PC-9 (cell line): ENCODE measurements at regions not wholly inside any gene's neighbourhood (a gene's known extent, or its start where the extent isn't known, plus 50 kb on each side); places are given as distances from the start of the nearest gene placed in this dataset.

ENCODE experiments used
- BruUV-seq: library from RNA; stranded (reverse); fragments of 400-500 nt; replicated peaks from 2 replicates; lab custom pipeline; 2021; lab: Mats Ljungman, UMichigan
- CTCF ChIA-PET: fragments of 300-600 bp; sonication (Branson Sonifier 250); formaldehyde crosslinking; loops from one replicate; lab custom pipeline; 2022; ENCODE audit warnings: antibody characterized with exemption; lab: Charles Lee
- POLR2A ChIA-PET: fragments of 300-600 bp; sonication (Branson Sonifier 250); formaldehyde crosslinking; loops from one replicate; lab custom pipeline; 2022; ENCODE audit warnings: antibody characterized with exemption; ENCODE audit not compliant: unreplicated experiment; lab: Charles Lee
- DNase-seq, 2 experiments: peaks; one replicate each; pipeline versions ENCODE4 v3.0.0 to v3.0.0-alpha.2; 2015 to 2022; ENCODE audit warnings: mixed read lengths in 1 of 2
- H2AFZ ChIP-seq: fragments of 200-600 bp; sonication (generic); 2 replicates; pipeline ENCODE4 v1.8.1; 2017; ENCODE audit warnings: antibody characterized with exemption
- H3F3A ChIP-seq: fragments of 200-600 bp; sonication (generic); 2 replicates; pipeline ENCODE4 v1.8.1; 2017; ENCODE audit warnings: antibody characterized with exemption, mild to moderate bottlenecking, low read depth; ENCODE audit not compliant: insufficient read depth
- H3K27ac ChIP-seq: fragments of 200-600 bp; sonication (generic); 2 replicates; pipeline ENCODE4 v1.6.1; 2016; ENCODE audit warnings: mixed run types
- H3K27me3 ChIP-seq: fragments of 200-600 bp; sonication (generic); 2 replicates; pipeline ENCODE4 v1.6.1; 2016; ENCODE audit warnings: low read depth, mixed run types; ENCODE audit not compliant: insufficient read depth
- H3K36me3 ChIP-seq: fragments of 200-600 bp; sonication (generic); 2 replicates; pipeline ENCODE4 v1.6.1; 2016; ENCODE audit warnings: low read depth, mixed run types
- H3K4me1 ChIP-seq: fragments of 200-600 bp; sonication (generic); replicated peaks from 2 replicates; pipeline ENCODE4 v1.6.1; 2016; ENCODE audit warnings: mixed run types; ENCODE audit not compliant: insufficient read depth
- H3K4me2 ChIP-seq: fragments of 200-600 bp; sonication (generic); 2 replicates; pipeline ENCODE4 v1.6.1; 2017; ENCODE audit warnings: mixed run types
- H3K4me3 ChIP-seq: fragments of 200-600 bp; sonication (generic); 2 replicates; pipeline ENCODE4 v1.6.1; 2016; ENCODE audit warnings: mixed run types
- H3K79me2 ChIP-seq: fragments of 200-600 bp; sonication (generic); 2 replicates; pipeline ENCODE4 v1.6.1; 2017; ENCODE audit warnings: low read depth, mixed run types
- H3K9me2 ChIP-seq: fragments of 200-600 bp; sonication (generic); 2 replicates; pipeline ENCODE4 v1.8.1; 2017; ENCODE audit warnings: mild to moderate bottlenecking; ENCODE audit not compliant: insufficient read depth
- H3K9me3 ChIP-seq: fragments of 200-600 bp; sonication (generic); 2 replicates; pipeline ENCODE4 v1.8.1; 2016; ENCODE audit warnings: low read depth; ENCODE audit not compliant: insufficient read depth
- H4K20me1 ChIP-seq: fragments of 200-600 bp; sonication (generic); 2 replicates; pipeline ENCODE4 v1.8.1; 2017; ENCODE audit not compliant: insufficient read depth
- EZH2 ChIP-seq: fragments of 200-600 bp; sonication (generic); IDR thresholded peaks from 2 replicates; pipeline ENCODE4 v1.8.0; 2017; ENCODE audit warnings: antibody characterized with exemption, low read depth
- intact Hi-C: fragments of 100-400 bp; cut with micrococcal nuclease; formaldehyde crosslinking; loops from one replicate; pipeline ENCODE4 v1.10.0; 2022; ENCODE audit not compliant: unreplicated experiment
- TF ChIP-seq, protein P1 (sequence below): fragments of 200-600 bp; sonication (generic); conservative IDR thresholded peaks from 2 replicates; pipeline ENCODE4 v1.6.1; 2017; ENCODE audit warnings: mixed run types, antibody characterized with exemption, mild to moderate bottlenecking, moderate library complexity

DNA sequence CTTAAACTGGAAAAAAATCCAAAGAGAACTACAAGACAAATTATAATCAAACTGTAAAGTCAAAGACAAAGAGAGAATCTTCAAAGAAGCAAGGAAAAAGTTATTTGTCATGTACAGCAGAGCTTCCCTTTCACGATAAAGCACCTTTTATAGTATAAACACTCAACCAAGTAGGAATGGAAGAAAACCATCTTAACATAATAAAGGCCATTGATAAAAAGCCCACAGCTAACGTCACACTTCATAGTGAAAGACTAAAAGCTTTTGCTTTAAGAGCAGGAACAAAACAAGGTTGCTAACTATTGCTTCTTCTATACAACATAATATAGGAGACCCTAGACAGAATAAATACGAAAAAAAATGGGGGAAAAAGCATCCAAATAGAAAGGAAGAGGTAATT lies 595.7 kb upstream of the POU3F4 start:
- Histone ChIP-seq H3K27me3 (no peaks in the 10 kb centered on the region), H3K27ac (no peak overlapping the region), H2AFZ (no peak overlapping the region), H3K36me3 (no peaks in the 10 kb centered on the region), H3F3A (no peaks in the 10 kb centered on the region), H4K20me1 (no peaks in the 10 kb centered on the region), H3K4me3 (no peak overlapping the region), H3K79me2 (no peaks in the 10 kb centered on the region), H3K9me3 (no peaks in the 10 kb centered on the region), H3K9me2 (no peaks in the 10 kb centered on the region), H3K4me1 (no peaks in the 10 kb centered on the region), H3K4me2 (no peak overlapping the region)
- POLR2A ChIA-PET: no interaction called here
- CTCF ChIA-PET: no interaction called here
- no peak for DNase-seq
- no TSS peak for BruUV-seq
- TF ChIP-seq, protein P1, sequence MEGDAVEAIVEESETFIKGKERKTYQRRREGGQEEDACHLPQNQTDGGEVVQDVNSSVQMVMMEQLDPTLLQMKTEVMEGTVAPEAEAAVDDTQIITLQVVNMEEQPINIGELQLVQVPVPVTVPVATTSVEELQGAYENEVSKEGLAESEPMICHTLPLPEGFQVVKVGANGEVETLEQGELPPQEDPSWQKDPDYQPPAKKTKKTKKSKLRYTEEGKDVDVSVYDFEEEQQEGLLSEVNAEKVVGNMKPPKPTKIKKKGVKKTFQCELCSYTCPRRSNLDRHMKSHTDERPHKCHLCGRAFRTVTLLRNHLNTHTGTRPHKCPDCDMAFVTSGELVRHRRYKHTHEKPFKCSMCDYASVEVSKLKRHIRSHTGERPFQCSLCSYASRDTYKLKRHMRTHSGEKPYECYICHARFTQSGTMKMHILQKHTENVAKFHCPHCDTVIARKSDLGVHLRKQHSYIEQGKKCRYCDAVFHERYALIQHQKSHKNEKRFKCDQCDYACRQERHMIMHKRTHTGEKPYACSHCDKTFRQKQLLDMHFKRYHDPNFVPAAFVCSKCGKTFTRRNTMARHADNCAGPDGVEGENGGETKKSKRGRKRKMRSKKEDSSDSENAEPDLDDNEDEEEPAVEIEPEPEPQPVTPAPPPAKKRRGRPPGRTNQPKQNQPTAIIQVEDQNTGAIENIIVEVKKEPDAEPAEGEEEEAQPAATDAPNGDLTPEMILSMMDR: no peak
- TF ChIP-seq EZH2: no peak
- intact Hi-C loops: no loop called here

DNA sequence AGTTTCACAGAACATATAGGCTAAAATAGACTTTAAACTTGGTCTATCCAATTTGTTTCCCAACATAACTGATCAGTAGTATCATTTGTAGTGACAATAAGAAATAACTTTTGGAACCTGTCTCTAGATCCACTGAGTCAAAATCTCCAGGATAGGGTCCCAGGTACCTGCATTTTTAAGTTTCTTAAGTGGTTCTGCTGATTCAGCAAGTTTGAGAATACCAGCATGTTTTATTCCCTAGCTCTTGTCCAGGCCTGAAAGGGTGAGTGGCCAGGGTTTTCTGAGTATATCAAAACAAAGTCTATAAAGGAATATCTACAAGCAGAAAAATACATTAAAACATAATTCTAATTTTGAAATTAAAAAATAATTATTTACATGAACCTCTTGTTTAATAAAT lies 573.1 kb upstream of the POU3F4 start:
- Histone ChIP-seq H3K27ac (no peak overlapping the region), H3K4me2 (no peak overlapping the region), H3K79me2 (no peaks in the 10 kb centered on the region), H3F3A (no peaks in the 10 kb centered on the region), H3K27me3 (no peaks in the 10 kb centered on the region), H3K4me1 (no peaks in the 10 kb centered on the region), H2AFZ (no peak overlapping the region), H3K36me3 (no peaks in the 10 kb centered on the region), H4K20me1 (no peaks in the 10 kb centered on the region), H3K9me3 (no peaks in the 10 kb centered on the region), H3K4me3 (no peak overlapping the region), H3K9me2 (no peaks in the 10 kb centered on the region)
- no peak for TF ChIP-seq EZH2
- TF ChIP-seq, protein P1: no peak
- intact Hi-C loops: no loop called here
- BruUV-seq: no TSS peak
- POLR2A ChIA-PET: no interaction called here
- CTCF ChIA-PET: no interaction called here
- no peak for DNase-seq

DNA sequence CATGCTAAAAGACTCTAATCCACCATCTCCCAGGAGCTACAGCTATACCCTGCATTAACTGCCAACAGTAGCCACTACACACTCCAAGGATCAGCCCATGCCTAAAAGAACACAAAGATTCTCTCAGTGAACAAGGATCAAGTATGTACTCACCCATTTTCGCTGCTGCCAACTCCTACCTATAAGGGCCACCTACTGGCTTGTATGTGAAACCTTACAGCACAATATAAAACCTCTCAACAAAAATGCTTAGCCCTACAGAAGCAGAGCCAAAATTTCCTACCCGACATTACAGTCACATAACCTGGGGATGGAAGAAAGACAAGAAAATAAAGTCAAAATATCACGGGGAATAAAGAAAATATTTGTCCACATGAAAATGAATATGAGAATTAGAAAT lies 562.8 kb upstream of the POU3F4 start:
- Histone ChIP-seq H3K4me3 (no peak overlapping the region), H2AFZ (no peak overlapping the region), H3K9me3 (no peaks in the 10 kb centered on the region), H3K4me1 (no peaks in the 10 kb centered on the region), H3K36me3 (no peaks in the 10 kb centered on the region), H4K20me1 (no peaks in the 10 kb centered on the region), H3F3A (no peaks in the 10 kb centered on the region), H3K4me2 (no peak overlapping the region), H3K9me2 (no peaks in the 10 kb centered on the region), H3K79me2 (no peaks in the 10 kb centered on the region), H3K27ac (no peak overlapping the region), H3K27me3 (no peaks in the 10 kb centered on the region)
- POLR2A ChIA-PET: no interaction called here
- DNase-seq: no peak
- TF ChIP-seq, protein P1: no peak
- no peak for TF ChIP-seq EZH2
- CTCF ChIA-PET: no interaction called here
- intact Hi-C loops: no loop called here
- no TSS peak for BruUV-seq
